Raji (cell line): ENCODE measurements at regions not wholly inside any gene's neighbourhood (a gene's known extent, or its start where the extent isn't known, plus 50 kb on each side); places are given as distances from the start of the nearest gene placed in this dataset.

Source experiments
- POLR2A ChIP-seq: IDR thresholded peaks from 2 replicates; pipeline ENCODE4 v1.6.1; 2011; ENCODE audit warnings: low read depth, low read length, control low read depth; ENCODE audit not compliant: insufficient read depth

GRCh38 chr17:77611791-77612502, 346.6 kb upstream of the TNRC6C start:
- TF ChIP-seq POLR2A = no peak

GRCh38 chr17:77613218-77613617, 345.3 kb upstream of the TNRC6C start:
- no peak for TF ChIP-seq POLR2A

- TF ChIP-seq POLR2A = no peak
Observed at GRCh38 chr17:77613627-77614026, 344.9 kb upstream of the TNRC6C start.

GRCh38 chr17:77615703-77616253, 342.7 kb upstream of the TNRC6C start:
- TF ChIP-seq POLR2A = no peak

DNA sequence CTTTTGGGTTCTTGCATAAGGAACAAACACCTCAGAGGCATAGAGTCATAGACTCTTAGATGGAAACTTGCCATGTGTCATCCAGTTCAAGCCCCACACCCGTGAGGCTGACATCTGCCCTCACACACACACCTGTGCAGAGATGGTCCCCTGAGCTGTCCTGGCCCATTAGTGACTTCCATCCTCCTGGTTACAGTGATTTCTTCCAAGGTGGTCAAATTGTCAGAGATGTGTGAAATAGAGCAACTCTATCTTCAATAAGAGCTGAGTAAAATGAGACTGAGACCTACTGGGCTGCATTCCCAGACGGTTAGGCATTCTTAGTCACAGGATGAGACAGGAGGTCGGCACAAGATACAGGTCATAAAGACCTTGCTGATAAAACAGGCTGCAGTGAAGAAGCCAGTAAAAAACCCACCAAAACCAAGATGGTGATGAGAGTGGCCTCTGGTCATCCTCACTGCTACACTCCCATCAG, 342.2 kb upstream of the TNRC6C start:
- TF ChIP-seq POLR2A = no peak

DNA sequence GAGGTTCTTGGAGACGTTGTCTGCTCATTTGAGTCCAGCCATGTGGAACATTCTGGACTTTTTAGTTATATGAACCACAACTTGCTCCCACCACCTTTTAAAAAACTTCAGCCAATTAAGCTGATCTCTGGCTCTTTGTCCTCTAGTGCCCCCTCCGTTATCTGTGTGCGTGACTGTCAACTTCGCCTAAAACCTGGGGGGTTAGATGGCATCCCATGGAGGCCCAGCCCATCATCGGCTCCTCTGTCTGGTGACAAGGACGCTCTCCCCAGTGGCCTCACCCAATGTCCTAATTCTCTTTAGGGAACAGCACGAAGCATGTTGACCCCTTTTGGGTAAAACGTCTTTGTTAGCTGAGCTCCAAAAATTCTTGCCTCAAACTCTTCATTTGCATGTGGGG, 341.0 kb upstream of the TNRC6C start:
- TF ChIP-seq POLR2A = no peak

- no peak for TF ChIP-seq POLR2A
Observed at GRCh38 chr17:77618173-77618572, 340.3 kb upstream of the TNRC6C start.

- no peak for TF ChIP-seq POLR2A
Observed at GRCh38 chr17:77618731-77619130, 339.8 kb upstream of the TNRC6C start.

DNA sequence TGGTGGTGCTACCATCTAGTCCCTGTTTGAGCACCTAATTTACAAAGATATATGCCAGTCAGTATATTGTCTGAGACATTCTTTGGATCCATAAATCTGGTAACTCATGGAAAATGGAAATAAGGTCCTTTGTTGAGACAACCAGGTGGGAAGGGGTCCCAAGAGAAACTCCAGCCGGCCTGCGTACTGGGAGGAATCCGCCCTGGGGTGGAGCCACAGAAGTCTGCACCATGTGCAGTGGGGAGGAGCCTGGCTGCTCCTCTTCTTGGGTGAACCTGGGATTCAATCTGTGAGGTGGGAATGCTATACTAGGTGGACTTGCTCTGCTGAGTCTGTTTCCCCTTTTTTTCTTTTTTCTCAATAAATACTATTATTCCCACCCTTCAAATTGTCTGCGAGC, 339.2 kb upstream of the TNRC6C start:
- TF ChIP-seq POLR2A = no peak

DNA sequence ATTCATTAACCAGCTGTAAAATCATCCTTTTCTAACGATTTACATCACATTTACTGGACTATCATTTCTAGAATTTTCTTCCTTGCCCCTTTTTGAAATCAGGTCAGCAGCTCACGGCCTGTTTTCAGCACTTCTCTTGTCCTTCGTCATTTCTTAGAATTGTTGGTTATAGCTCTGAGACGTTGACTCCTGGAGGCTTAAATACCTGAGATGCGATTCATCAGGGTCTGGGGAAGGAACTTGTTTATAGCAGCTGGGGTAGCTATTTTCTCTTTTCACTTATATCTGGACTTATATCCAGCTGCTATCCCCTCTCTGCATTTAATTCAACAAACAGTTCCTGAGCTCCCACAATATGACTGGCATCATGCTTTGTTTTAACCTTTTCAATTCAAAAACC, 338.7 kb upstream of the TNRC6C start:
- no peak for TF ChIP-seq POLR2A

DNA sequence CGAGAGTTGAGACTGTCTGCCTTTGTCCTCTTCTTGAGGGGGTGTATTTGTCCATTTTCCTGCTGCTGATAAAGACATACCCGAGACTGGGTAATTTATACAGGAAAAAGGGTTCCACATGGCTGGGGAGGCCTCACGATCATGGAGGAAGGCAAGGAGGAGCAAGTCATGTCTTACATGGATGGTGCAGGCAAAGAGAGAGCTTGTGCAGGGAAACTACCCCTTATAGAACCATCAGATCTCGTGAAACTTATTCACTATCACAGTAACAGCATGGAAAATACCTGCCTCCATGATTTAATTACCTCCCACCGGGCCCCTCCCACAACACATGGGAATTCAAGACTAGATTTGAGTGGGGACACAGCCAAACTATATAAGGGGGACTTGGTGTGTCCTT, 338.2 kb upstream of the TNRC6C start:
- TF ChIP-seq POLR2A = no peak

- TF ChIP-seq POLR2A = no peak
Observed at GRCh38 chr17:77622647-77623046, 335.9 kb upstream of the TNRC6C start.

DNA sequence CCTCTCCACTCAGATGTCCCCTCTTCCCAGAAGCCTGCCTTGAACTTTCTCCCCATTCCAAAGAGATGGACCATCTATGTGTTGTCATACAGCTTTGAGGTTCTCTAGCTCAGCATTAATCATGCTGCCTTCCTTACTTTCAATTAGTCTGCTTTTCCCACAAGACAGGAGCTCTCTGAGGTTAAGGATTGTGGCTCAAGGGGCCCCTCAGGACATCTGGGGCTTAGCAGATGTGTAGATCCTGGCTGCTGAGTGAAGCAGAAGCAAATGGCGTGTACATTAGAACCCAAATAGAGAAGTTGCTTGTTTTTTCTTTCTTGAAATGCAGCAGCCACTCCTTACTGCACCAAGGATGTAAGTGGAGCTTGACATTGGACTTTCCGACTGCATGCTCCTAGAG, 330.5 kb upstream of the TNRC6C start:
- no peak for TF ChIP-seq POLR2A

- no peak for TF ChIP-seq POLR2A
Observed at GRCh38 chr17:77631307-77631706, 327.2 kb upstream of the TNRC6C start.

GRCh38 chr17:77632619-77633018, 325.9 kb upstream of the TNRC6C start:
- TF ChIP-seq POLR2A = no peak

- TF ChIP-seq POLR2A = no peak
Observed at GRCh38 chr17:77634710-77635109, 323.8 kb upstream of the TNRC6C start.

DNA sequence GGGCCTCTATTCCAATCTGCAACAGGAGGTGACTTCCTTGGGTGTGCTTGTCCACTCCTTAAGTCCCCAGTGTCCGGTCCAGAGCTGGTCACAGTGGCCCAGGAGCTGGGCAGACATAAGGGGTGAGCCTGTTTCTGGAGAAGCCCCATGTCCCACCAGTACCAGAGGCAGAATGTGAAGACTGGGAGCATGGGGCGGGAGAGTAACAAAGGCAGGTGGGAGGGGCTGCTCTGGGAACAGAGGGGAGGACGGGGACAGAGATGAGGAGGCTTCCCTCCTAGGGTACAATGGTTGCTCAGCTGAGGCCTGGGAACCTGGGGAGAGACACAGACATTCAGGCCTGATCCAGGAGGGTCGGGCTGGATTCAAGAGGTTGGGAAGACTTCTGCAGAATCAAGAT, 323.3 kb upstream of the TNRC6C start:
- TF ChIP-seq POLR2A = no peak
